WTC11 (cell line): ENCODE measurements at regions not wholly inside any gene's neighbourhood (a gene's known extent, or its start where the extent isn't known, plus 50 kb on each side); places are given as distances from the start of the nearest gene placed in this dataset.

Experiments
- ATAC-seq: fragments of 200-7000 bp; cut with Tn5 transposase; 2 replicates; pipeline ENCODE4 v1.10.0; 2021; ENCODE audit warnings: mild to moderate bottlenecking, moderate library complexity
- CTCF ChIA-PET: fragments of 300-600 bp; sonication (Branson Sonifier 250); formaldehyde crosslinking; loops from one replicate; lab custom pipeline; 2021; ENCODE audit warnings: antibody characterized with exemption; lab: Charles Lee
- POLR2A ChIA-PET: fragments of 350-600 bp; sonication (Branson Sonifier 250); formaldehyde crosslinking; loops from one replicate; lab custom pipeline; 2021; ENCODE audit warnings: antibody characterized with exemption; lab: Charles Lee
- DNase-seq: peaks from one replicate; pipeline ENCODE4 v3.0.0; 2021; ENCODE audit warnings: low spot score
- H3K27ac Mint-ChIP-seq: 2 replicates; pipeline ENCODE4 v1.8.0; 2021; ENCODE audit warnings: mixed read lengths
- H3K27me3 Mint-ChIP-seq: 2 replicates; pipeline ENCODE4 v1.8.0; 2021; ENCODE audit warnings: low read depth, mild to moderate bottlenecking, moderate library complexity, mixed read lengths
- H3K36me3 Mint-ChIP-seq: 2 replicates; pipeline ENCODE4 v1.8.0; 2021; ENCODE audit warnings: mixed read lengths
- H3K4me1 Mint-ChIP-seq: 2 replicates; pipeline ENCODE4 v1.8.0; 2022; ENCODE audit warnings: mixed read lengths
- H3K4me3 Mint-ChIP-seq: 2 replicates; pipeline ENCODE4 v1.8.0; 2021; ENCODE audit warnings: mild to moderate bottlenecking, moderate library complexity, mixed read lengths
- H3K9me3 Mint-ChIP-seq: 2 replicates; pipeline ENCODE4 v1.8.0; 2021; ENCODE audit warnings: mixed read lengths
- ATF1 ChIP-seq: sonication (generic); formaldehyde crosslinking; IDR thresholded peaks from 2 replicates; pipeline ENCODE4 v1.8.1; 2023; ENCODE audit warnings: mild to moderate bottlenecking, moderate library complexity, missing genetic modification reagents
- ATF2 ChIP-seq: sonication (generic); formaldehyde crosslinking; IDR thresholded peaks from 2 replicates; pipeline ENCODE4 v1.8.1; 2022; ENCODE audit warnings: low read depth, missing genetic modification reagents, borderline replicate concordance
- ATF3 ChIP-seq: sonication (generic); formaldehyde crosslinking; conservative IDR thresholded peaks from 2 replicates; pipeline ENCODE4 v1.8.1; 2022; ENCODE audit warnings: mild to moderate bottlenecking, missing genetic modification reagents
- HMGA2 ChIP-seq: fragments of 250-450 bp; sonication (Bioruptor Pico); IDR thresholded peaks from 2 replicates; pipeline ENCODE4 v1.4.0; 2021; ENCODE audit warnings: mild to moderate bottlenecking, moderate library complexity
- JAZF1 ChIP-seq: fragments of 250-450 bp; sonication (Bioruptor Pico); IDR thresholded peaks from 2 replicates; pipeline ENCODE4 v1.9.0; 2021; ENCODE audit warnings: moderate library complexity, mild to moderate bottlenecking, inconsistent platforms
- NFATC4 ChIP-seq: fragments of 250-450 bp; sonication (Bioruptor Pico); IDR thresholded peaks from 2 replicates; pipeline ENCODE4 v1.9.0; 2021; ENCODE audit warnings: mild to moderate bottlenecking
- NFE2L1 ChIP-seq: sonication (generic); formaldehyde crosslinking; IDR thresholded peaks from 2 replicates; pipeline ENCODE4 v1.8.1; 2023; ENCODE audit warnings: missing genetic modification reagents
- NFYB ChIP-seq: sonication (generic); formaldehyde crosslinking; conservative IDR thresholded peaks from 2 replicates; pipeline ENCODE4 v1.8.0; 2022; ENCODE audit warnings: low read depth, missing genetic modification reagents
- RORB ChIP-seq: fragments of 250-450 bp; sonication (Bioruptor Pico); IDR thresholded peaks from 2 replicates; pipeline ENCODE4 v1.9.0; 2021; ENCODE audit warnings: mild to moderate bottlenecking
- SOX15 ChIP-seq: fragments of 250-450 bp; sonication (Bioruptor Pico); IDR thresholded peaks from 2 replicates; pipeline ENCODE4 v1.9.0; 2021; ENCODE audit warnings: mild to moderate bottlenecking
- SP1 ChIP-seq: sonication (generic); formaldehyde crosslinking; conservative IDR thresholded peaks from 2 replicates; pipeline ENCODE4 v1.8.1; 2022; ENCODE audit warnings: missing genetic modification reagents
- TP53 ChIP-seq: sonication (generic); formaldehyde crosslinking; IDR thresholded peaks from 2 replicates; pipeline ENCODE4 v1.8.1; 2023; ENCODE audit warnings: mild to moderate bottlenecking, missing genetic modification reagents
- ZNF138 ChIP-seq: sonication (generic); formaldehyde crosslinking; conservative IDR thresholded peaks from 2 replicates; pipeline ENCODE4 v1.8.1; 2022; ENCODE audit warnings: mild to moderate bottlenecking, moderate library complexity, missing genetic modification reagents
- ZNF396 ChIP-seq: fragments of 250-450 bp; sonication (Bioruptor Pico); IDR thresholded peaks from 2 replicates; pipeline ENCODE4 v1.8.0; 2021; ENCODE audit warnings: mild to moderate bottlenecking, moderate library complexity, borderline replicate concordance
- ZNF416 ChIP-seq: fragments of 250-450 bp; sonication (Bioruptor Pico); IDR thresholded peaks from 2 replicates; pipeline ENCODE4 v1.9.0; 2021; ENCODE audit warnings: mild to moderate bottlenecking, inconsistent platforms
- ZSCAN18 ChIP-seq: fragments of 250-450 bp; sonication (Bioruptor Pico); IDR thresholded peaks from 2 replicates; pipeline ENCODE4 v2.1.2; 2022; ENCODE audit warnings: mild to moderate bottlenecking, moderate library complexity
- TF ChIP-seq, protein P1 (sequence below): sonication (generic); formaldehyde crosslinking; IDR thresholded peaks from 2 replicates; pipeline ENCODE4 v1.8.1; 2023; ENCODE audit warnings: mild to moderate bottlenecking, moderate library complexity, missing genetic modification reagents
- TF ChIP-seq, protein P2 (sequence below): sonication (generic); formaldehyde crosslinking; IDR thresholded peaks from 2 replicates; pipeline ENCODE4 v1.8.0; 2022; ENCODE audit warnings: missing genetic modification reagents
- TF ChIP-seq, protein P3 (sequence below): fragments of 250-450 bp; sonication (Bioruptor Pico); IDR thresholded peaks from 2 replicates; pipeline ENCODE4 v1.9.0; 2021; ENCODE audit warnings: mild to moderate bottlenecking
- TF ChIP-seq, protein P4 (sequence below): sonication (generic); formaldehyde crosslinking; IDR thresholded peaks from 2 replicates; pipeline ENCODE4 v1.8.1; 2022; ENCODE audit warnings: missing genetic modification reagents, borderline replicate concordance

DNA sequence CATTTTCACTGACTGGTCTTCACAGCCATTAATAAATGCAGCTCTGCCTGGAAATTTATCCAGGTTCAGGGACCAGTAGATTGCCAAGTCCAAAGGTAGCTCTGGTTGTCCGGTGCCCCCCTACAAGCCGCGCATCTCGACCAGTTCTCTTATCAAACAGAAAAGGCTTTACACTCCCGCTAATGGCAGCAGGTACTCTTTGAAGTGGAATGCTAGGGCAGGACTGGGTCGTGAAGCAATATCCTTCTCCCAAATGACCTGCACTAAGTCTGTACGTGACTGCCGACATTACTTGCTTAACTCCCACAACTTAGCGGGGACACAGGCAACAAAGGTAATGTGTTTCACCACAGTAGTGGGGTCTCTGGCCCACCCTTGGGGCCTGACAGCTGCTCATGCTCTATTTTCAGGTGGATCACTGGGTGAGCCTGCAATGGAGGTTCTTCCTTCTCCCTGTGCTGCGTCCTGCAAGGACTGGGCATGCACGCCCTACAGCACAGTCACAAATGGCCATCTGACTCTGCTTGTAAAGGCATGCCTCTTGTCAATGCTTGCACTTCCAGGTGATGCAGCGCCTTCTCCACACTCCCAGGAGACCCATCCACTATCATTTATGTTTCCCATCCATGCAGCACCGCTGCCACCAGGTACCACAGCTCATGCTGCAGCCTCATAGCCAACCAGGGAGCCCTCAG lies 96.1 kb upstream of the CTSC start:
- Mint-ChIP-seq H3K9me3 (peaks cover 21% of the 10 kb centered on the region), H3K36me3 (peaks cover 8% of the 10 kb centered on the region), H3K4me3 (no peak overlapping the region), H3K27ac (no peak overlapping the region), H3K27me3 (no peaks in the 10 kb centered on the region), H3K4me1 (peaks cover 26% of the 10 kb centered on the region)
- TF ChIP-seq ATF3 (CRISPR knock-in tag): no peak
- no peak for TF ChIP-seq ZSCAN18
- no peak for TF ChIP-seq SP1 (CRISPR knock-in tag)
- TF ChIP-seq, protein P1, sequence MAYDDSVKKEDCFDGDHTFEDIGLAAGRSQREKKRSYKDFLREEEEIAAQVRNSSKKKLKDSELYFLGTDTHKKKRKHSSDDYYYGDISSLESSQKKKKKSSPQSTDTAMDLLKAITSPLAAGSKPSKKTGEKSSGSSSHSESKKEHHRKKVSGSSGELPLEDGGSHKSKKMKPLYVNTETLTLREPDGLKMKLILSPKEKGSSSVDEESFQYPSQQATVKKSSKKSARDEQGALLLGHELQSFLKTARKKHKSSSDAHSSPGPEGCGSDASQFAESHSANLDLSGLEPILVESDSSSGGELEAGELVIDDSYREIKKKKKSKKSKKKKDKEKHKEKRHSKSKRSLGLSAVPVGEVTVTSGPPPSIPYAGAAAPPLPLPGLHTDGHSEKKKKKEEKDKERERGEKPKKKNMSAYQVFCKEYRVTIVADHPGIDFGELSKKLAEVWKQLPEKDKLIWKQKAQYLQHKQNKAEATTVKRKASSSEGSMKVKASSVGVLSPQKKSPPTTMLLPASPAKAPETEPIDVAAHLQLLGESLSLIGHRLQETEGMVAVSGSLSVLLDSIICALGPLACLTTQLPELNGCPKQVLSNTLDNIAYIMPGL (CRISPR knock-in tag): no peak
- no peak for TF ChIP-seq RORB (CRISPR knock-in tag)
- no peak for TF ChIP-seq SOX15
- no peak for TF ChIP-seq ATF2
- TF ChIP-seq ATF1 (CRISPR knock-in tag): no peak
- TF ChIP-seq, protein P2, sequence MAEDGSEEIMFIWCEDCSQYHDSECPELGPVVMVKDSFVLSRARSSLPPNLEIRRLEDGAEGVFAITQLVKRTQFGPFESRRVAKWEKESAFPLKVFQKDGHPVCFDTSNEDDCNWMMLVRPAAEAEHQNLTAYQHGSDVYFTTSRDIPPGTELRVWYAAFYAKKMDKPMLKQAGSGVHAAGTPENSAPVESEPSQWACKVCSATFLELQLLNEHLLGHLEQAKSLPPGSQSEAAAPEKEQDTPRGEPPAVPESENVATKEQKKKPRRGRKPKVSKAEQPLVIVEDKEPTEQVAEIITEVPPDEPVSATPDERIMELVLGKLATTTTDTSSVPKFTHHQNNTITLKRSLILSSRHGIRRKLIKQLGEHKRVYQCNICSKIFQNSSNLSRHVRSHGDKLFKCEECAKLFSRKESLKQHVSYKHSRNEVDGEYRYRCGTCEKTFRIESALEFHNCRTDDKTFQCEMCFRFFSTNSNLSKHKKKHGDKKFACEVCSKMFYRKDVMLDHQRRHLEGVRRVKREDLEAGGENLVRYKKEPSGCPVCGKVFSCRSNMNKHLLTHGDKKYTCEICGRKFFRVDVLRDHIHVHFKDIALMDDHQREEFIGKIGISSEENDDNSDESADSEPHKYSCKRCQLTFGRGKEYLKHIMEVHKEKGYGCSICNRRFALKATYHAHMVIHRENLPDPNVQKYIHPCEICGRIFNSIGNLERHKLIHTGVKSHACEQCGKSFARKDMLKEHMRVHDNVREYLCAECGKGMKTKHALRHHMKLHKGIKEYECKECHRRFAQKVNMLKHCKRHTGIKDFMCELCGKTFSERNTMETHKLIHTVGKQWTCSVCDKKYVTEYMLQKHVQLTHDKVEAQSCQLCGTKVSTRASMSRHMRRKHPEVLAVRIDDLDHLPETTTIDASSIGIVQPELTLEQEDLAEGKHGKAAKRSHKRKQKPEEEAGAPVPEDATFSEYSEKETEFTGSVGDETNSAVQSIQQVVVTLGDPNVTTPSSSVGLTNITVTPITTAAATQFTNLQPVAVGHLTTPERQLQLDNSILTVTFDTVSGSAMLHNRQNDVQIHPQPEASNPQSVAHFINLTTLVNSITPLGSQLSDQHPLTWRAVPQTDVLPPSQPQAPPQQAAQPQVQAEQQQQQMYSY (CRISPR knock-in tag): no peak
- TF ChIP-seq JAZF1 (CRISPR knock-in tag): no peak
- TF ChIP-seq NFATC4 (CRISPR knock-in tag): no peak
- TF ChIP-seq, protein P3, sequence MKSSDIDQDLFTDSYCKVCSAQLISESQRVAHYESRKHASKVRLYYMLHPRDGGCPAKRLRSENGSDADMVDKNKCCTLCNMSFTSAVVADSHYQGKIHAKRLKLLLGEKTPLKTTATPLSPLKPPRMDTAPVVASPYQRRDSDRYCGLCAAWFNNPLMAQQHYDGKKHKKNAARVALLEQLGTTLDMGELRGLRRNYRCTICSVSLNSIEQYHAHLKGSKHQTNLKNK: no peak
- TF ChIP-seq, protein P4, sequence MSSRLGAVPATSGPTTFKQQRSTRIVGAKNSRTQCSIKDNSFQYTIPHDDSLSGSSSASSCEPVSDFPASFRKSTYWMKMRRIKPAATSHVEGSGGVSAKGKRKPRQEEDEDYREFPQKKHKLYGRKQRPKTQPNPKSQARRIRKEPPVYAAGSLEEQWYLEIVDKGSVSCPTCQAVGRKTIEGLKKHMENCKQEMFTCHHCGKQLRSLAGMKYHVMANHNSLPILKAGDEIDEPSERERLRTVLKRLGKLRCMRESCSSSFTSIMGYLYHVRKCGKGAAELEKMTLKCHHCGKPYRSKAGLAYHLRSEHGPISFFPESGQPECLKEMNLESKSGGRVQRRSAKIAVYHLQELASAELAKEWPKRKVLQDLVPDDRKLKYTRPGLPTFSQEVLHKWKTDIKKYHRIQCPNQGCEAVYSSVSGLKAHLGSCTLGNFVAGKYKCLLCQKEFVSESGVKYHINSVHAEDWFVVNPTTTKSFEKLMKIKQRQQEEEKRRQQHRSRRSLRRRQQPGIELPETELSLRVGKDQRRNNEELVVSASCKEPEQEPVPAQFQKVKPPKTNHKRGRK (CRISPR knock-in tag): no peak
- TF ChIP-seq ZNF416: no peak
- TF ChIP-seq NFYB (CRISPR knock-in tag): no peak
- no peak for TF ChIP-seq HMGA2 (CRISPR knock-in tag)
- no peak for TF ChIP-seq ZNF396 (CRISPR knock-in tag)
- no peak for TF ChIP-seq ZNF138 (CRISPR knock-in tag)
- no peak for TF ChIP-seq TP53 (CRISPR knock-in tag)
- no peak for TF ChIP-seq NFE2L1 (CRISPR knock-in tag)
- DNase-seq (no peak), ATAC-seq (no peak)
- ChIA-PET POLR2A (no interaction called here), CTCF (no interaction called here)
